HEK293 (cell line): ENCODE measurements at regions not wholly inside any gene's neighbourhood (a gene's known extent, or its start where the extent isn't known, plus 50 kb on each side); places are given as distances from the start of the nearest gene placed in this dataset.

Experiments
- CTCF ChIA-PET: fragments of 350-600 bp; formaldehyde crosslinking; extraction: SDS; loops from one replicate; lab custom pipeline; 2021; ENCODE audit warnings: antibody characterized with exemption; lab: Yijun Ruan, JAX
- POLR2A ChIA-PET: fragments of 300-600 bp; formaldehyde crosslinking; extraction: SDS; loops from one replicate; lab custom pipeline; 2020; ENCODE audit warnings: antibody characterized with exemption, inconsistent platforms; lab: Yijun Ruan, JAX
- H3K27ac ChIP-seq: fragments of 200-500 bp; sonication (Bioruptor generic); 2 replicates; pipeline ENCODE4 v1.5.1; 2014; ENCODE audit warnings: low read depth, low read length, control low read depth, inconsistent platforms; ENCODE audit errors: extremely low read depth
- H3K36me3 ChIP-seq, 2 experiments: fragments of 200-500 bp in 1 of 2; sonication (Bioruptor generic) in 1 of 2; 1 replicate in 1 of 2; 2 replicates in 1 of 2; pipeline ENCODE4 v1.5.1; 2014 to 2017; ENCODE audit warnings: inconsistent platforms in 2 of 2, low read length in 2 of 2; ENCODE audit not compliant: control insufficient read depth in 2 of 2, insufficient read depth in 1 of 2
- H3K4me1 ChIP-seq: fragments of 200-500 bp; sonication (Bioruptor generic); 2 replicates; pipeline ENCODE4 v1.5.1; 2014; ENCODE audit warnings: mild to moderate bottlenecking, low read length, inconsistent platforms; ENCODE audit not compliant: control insufficient read depth, insufficient read depth
- H3K4me3 ChIP-seq: 2 replicates; pipeline ENCODE4 v1.5.1; 2011; ENCODE audit warnings: low read depth, mild to moderate bottlenecking, control low read depth, low read length, moderate library complexity
- H3K9me3 ChIP-seq: fragments of 200-500 bp; sonication (Bioruptor generic); 2 replicates; pipeline ENCODE4 v1.5.1; 2014; ENCODE audit warnings: low read depth, low read length, inconsistent platforms; ENCODE audit not compliant: control insufficient read depth, insufficient read depth
- HOXC10 ChIP-seq: sonication (generic); formaldehyde crosslinking; IDR thresholded peaks from 2 replicates; pipeline ENCODE4 v1.8.1; 2023; ENCODE audit warnings: mild to moderate bottlenecking, missing genetic modification reagents
- KLF16 ChIP-seq: fragments of 450-650 bp; formaldehyde crosslinking; IDR thresholded peaks from 2 replicates; pipeline ENCODE4 v1.5.1; 2017; ENCODE audit warnings: missing biosample characterization, missing genetic modification characterization
- KLF7 ChIP-seq: fragments of 450-650 bp; formaldehyde crosslinking; IDR thresholded peaks from 2 replicates; pipeline ENCODE4 v1.5.1; 2016; ENCODE audit warnings: missing biosample characterization, missing genetic modification characterization, borderline replicate concordance
- MZF1 ChIP-seq: fragments of 450-650 bp; formaldehyde crosslinking; IDR thresholded peaks from 2 replicates; pipeline ENCODE4 v1.5.1; 2017; ENCODE audit warnings: missing biosample characterization, missing genetic modification characterization, borderline replicate concordance
- OSR2 ChIP-seq: fragments of 450-650 bp; formaldehyde crosslinking; IDR thresholded peaks from 2 replicates; pipeline ENCODE4 v1.5.1; 2016; ENCODE audit warnings: missing biosample characterization, missing genetic modification characterization
- YY1 ChIP-seq: fragments of 450-650 bp; formaldehyde crosslinking; IDR thresholded peaks from 2 replicates; pipeline ENCODE4 v1.5.1; 2018; ENCODE audit warnings: missing biosample characterization, missing genetic modification characterization
- ZFP41 ChIP-seq: fragments of 450-650 bp; formaldehyde crosslinking; IDR thresholded peaks from 2 replicates; pipeline ENCODE4 v1.5.1; 2016; ENCODE audit warnings: missing biosample characterization, missing genetic modification characterization, borderline replicate concordance
- ZIC2 ChIP-seq: fragments of 450-650 bp; formaldehyde crosslinking; IDR thresholded peaks from 2 replicates; pipeline ENCODE4 v1.5.1; 2016; ENCODE audit warnings: missing biosample characterization, missing genetic modification characterization
- ZNF132 ChIP-seq: fragments of 450-650 bp; formaldehyde crosslinking; IDR thresholded peaks from 2 replicates; pipeline ENCODE4 v1.5.1; 2017; ENCODE audit warnings: missing biosample characterization, missing genetic modification characterization, borderline replicate concordance
- ZNF157 ChIP-seq: fragments of 450-650 bp; formaldehyde crosslinking; IDR thresholded peaks from 2 replicates; pipeline ENCODE4 v1.5.1; 2016; ENCODE audit warnings: missing biosample characterization, missing genetic modification characterization
- ZNF169 ChIP-seq: fragments of 450-650 bp; formaldehyde crosslinking; IDR thresholded peaks from 2 replicates; pipeline ENCODE4 v1.5.1; 2016; ENCODE audit warnings: missing biosample characterization, missing genetic modification characterization
- ZNF184 ChIP-seq: fragments of 450-650 bp; IDR thresholded peaks from 2 replicates; pipeline ENCODE4 v1.5.1; 2018; ENCODE audit warnings: missing biosample characterization, mild to moderate bottlenecking, missing genetic modification characterization
- ZNF2 ChIP-seq: fragments of 450-650 bp; formaldehyde crosslinking; IDR thresholded peaks from 2 replicates; pipeline ENCODE4 v1.5.1; 2016; ENCODE audit warnings: missing biosample characterization, missing genetic modification characterization
- ZNF26 ChIP-seq: fragments of 450-650 bp; formaldehyde crosslinking; IDR thresholded peaks from 2 replicates; pipeline ENCODE4 v1.5.1; 2016; ENCODE audit warnings: missing biosample characterization, missing genetic modification characterization
- ZNF350 ChIP-seq: fragments of 450-650 bp; formaldehyde crosslinking; IDR thresholded peaks from 2 replicates; pipeline ENCODE4 v1.5.0; 2017; ENCODE audit warnings: missing biosample characterization, mild to moderate bottlenecking, missing genetic modification characterization
- ZNF398 ChIP-seq: fragments of 450-650 bp; formaldehyde crosslinking; IDR thresholded peaks from 2 replicates; pipeline ENCODE4 v1.5.1; 2017; ENCODE audit warnings: missing biosample characterization, missing genetic modification characterization
- ZNF404 ChIP-seq: fragments of 450-650 bp; formaldehyde crosslinking; IDR thresholded peaks from 2 replicates; pipeline ENCODE4 v1.5.1; 2017; ENCODE audit warnings: missing biosample characterization, missing genetic modification characterization
- ZNF488 ChIP-seq: fragments of 450-650 bp; formaldehyde crosslinking; IDR thresholded peaks from 2 replicates; pipeline ENCODE4 v1.5.1; 2016; ENCODE audit warnings: missing biosample characterization, missing genetic modification characterization
- ZNF701 ChIP-seq: fragments of 450-650 bp; formaldehyde crosslinking; IDR thresholded peaks from 2 replicates; pipeline ENCODE4 v1.5.1; 2016; ENCODE audit warnings: missing biosample characterization, missing genetic modification characterization
- ZNF747 ChIP-seq: fragments of 450-650 bp; formaldehyde crosslinking; IDR thresholded peaks from 2 replicates; pipeline ENCODE4 v1.5.1; 2016; ENCODE audit warnings: missing biosample characterization, missing genetic modification characterization
- ZXDB ChIP-seq: fragments of 450-650 bp; formaldehyde crosslinking; IDR thresholded peaks from 2 replicates; pipeline ENCODE4 v1.5.1; 2016; ENCODE audit warnings: missing biosample characterization, missing genetic modification characterization
- TF ChIP-seq, protein P1 (sequence below): fragments of 450-650 bp; formaldehyde crosslinking; IDR thresholded peaks from 2 replicates; pipeline ENCODE4 v1.5.1; 2016; ENCODE audit warnings: missing biosample characterization, missing genetic modification characterization, borderline replicate concordance
- TF ChIP-seq, protein P2 (sequence below): fragments of 450-650 bp; formaldehyde crosslinking; IDR thresholded peaks from 2 replicates; pipeline ENCODE4 v1.5.1; 2016; ENCODE audit warnings: missing biosample characterization, missing genetic modification characterization, low read depth
- TF ChIP-seq, protein P3 (sequence below): fragments of 450-650 bp; formaldehyde crosslinking; IDR thresholded peaks from 2 replicates; pipeline ENCODE4 v1.5.1; 2016; ENCODE audit warnings: missing biosample characterization, missing genetic modification characterization

DNA sequence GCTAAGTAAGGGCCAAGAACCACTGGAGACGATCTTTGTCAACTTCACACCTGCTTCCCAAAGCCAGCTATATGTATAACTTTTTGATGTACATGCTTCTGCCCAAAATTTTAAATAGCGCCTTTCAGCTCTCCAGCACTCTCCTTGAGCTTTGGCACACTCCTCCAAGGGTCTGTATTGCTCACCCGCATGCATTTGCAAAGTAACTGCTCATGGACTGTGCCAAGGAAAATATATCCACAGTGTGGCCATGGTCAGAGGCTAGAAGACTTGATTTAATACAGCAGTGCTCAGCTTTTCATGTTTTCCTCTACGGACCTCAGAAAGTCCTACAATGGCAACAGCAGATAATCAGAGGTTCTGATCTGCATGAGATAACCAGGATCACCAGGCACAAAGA lies 550.1 kb downstream of the SOX6 start:
- Histone ChIP-seq H3K4me1 (no peaks in the 10 kb centered on the region), H3K27ac (no peak overlapping the region)
- POLR2A ChIA-PET: no interaction called here

DNA sequence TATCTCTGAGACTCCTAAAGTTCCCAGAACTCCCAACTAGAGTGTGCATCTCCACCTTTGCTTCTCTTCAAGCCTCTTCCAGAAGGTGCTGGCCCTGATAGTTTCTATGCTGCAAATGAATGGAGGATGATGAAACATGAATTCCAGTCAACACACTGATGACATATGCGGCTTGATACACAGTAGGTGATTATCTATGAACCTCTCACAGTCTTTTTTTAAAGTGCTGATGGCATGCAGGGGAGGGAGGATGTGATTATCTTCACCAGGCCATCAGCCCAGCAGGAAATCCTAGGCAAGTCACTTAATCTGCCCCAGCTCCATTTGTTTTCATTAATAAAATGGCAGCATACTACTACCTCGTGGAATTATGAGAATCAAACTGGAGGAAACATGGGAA lies 548.5 kb downstream of the SOX6 start:
- H3K36me3 ChIP-seq: no peaks in the 10 kb centered on the region
- H3K27ac ChIP-seq: no peak overlapping the region
- CTCF ChIA-PET: interaction anchor here (0.7 to 2.8 kb wide), 3 partner anchors 12 to 539 kb away, joined by 3 to 11 read pairs (median 3); no protein-coding TSS in a partner anchor
- POLR2A ChIA-PET: no interaction called here
- H3K4me3 ChIP-seq: no peak overlapping the region
- H3K4me1 ChIP-seq: no peaks in the 10 kb centered on the region
- H3K9me3 ChIP-seq: no peaks in the 10 kb centered on the region
- TF ChIP-seq ZNF398 (0 out of 2 replicates have a peak, but pooled peaks have one; percentile 22), ZNF701 (tag by site-specific recombination) (no peak), ZNF404 (tag by site-specific recombination) (no peak), ZNF184 (tag by site-specific recombination) (no peak), KLF7 (tag by site-specific recombination) (no peak), ZIC2 (tag by site-specific recombination) (0 out of 2 replicates have a peak, but pooled peaks have one; percentile 26), ZNF488 (no peak), KLF16 (no peak), OSR2 (no peak), ZFP41 (tag by site-specific recombination) (no peak), ZXDB (no peak)
- TF ChIP-seq, protein P1, sequence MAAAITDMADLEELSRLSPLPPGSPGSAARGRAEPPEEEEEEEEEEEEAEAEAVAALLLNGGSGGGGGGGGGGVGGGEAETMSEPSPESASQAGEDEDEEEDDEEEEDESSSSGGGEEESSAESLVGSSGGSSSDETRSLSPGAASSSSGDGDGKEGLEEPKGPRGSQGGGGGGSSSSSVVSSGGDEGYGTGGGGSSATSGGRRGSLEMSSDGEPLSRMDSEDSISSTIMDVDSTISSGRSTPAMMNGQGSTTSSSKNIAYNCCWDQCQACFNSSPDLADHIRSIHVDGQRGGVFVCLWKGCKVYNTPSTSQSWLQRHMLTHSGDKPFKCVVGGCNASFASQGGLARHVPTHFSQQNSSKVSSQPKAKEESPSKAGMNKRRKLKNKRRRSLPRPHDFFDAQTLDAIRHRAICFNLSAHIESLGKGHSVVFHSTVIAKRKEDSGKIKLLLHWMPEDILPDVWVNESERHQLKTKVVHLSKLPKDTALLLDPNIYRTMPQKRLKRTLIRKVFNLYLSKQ (tag by site-specific recombination): no peak

More for the DNA sequence above, 550.1 kb downstream of the SOX6 start:
- H3K36me3 ChIP-seq: no peaks in the 10 kb centered on the region
- H3K4me3 ChIP-seq: no peak overlapping the region
- CTCF ChIA-PET: interaction anchor here (0.8 kb wide), 1 partner anchor 24 kb away, joined by 4 read pairs; no protein-coding TSS in a partner anchor
- H3K9me3 ChIP-seq: no peaks in the 10 kb centered on the region
- TF ChIP-seq, protein P2, sequence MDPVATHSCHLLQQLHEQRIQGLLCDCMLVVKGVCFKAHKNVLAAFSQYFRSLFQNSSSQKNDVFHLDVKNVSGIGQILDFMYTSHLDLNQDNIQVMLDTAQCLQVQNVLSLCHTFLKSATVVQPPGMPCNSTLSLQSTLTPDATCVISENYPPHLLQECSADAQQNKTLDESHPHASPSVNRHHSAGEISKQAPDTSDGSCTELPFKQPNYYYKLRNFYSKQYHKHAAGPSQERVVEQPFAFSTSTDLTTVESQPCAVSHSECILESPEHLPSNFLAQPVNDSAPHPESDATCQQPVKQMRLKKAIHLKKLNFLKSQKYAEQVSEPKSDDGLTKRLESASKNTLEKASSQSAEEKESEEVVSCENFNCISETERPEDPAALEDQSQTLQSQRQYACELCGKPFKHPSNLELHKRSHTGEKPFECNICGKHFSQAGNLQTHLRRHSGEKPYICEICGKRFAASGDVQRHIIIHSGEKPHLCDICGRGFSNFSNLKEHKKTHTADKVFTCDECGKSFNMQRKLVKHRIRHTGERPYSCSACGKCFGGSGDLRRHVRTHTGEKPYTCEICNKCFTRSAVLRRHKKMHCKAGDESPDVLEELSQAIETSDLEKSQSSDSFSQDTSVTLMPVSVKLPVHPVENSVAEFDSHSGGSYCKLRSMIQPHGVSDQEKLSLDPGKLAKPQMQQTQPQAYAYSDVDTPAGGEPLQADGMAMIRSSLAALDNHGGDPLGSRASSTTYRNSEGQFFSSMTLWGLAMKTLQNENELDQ: no peak
- no peak for TF ChIP-seq MZF1 (tag by site-specific recombination)
- no peak for TF ChIP-seq ZNF169 (tag by site-specific recombination)
- TF ChIP-seq, protein P3, sequence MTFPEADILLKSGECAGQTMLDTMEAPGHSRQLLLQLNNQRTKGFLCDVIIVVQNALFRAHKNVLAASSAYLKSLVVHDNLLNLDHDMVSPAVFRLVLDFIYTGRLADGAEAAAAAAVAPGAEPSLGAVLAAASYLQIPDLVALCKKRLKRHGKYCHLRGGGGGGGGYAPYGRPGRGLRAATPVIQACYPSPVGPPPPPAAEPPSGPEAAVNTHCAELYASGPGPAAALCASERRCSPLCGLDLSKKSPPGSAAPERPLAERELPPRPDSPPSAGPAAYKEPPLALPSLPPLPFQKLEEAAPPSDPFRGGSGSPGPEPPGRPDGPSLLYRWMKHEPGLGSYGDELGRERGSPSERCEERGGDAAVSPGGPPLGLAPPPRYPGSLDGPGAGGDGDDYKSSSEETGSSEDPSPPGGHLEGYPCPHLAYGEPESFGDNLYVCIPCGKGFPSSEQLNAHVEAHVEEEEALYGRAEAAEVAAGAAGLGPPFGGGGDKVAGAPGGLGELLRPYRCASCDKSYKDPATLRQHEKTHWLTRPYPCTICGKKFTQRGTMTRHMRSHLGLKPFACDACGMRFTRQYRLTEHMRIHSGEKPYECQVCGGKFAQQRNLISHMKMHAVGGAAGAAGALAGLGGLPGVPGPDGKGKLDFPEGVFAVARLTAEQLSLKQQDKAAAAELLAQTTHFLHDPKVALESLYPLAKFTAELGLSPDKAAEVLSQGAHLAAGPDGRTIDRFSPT (tag by site-specific recombination): no peak
- TF ChIP-seq ZNF157 (tag by site-specific recombination): no peak
- no peak for TF ChIP-seq ZNF747 (tag by site-specific recombination)
- no peak for TF ChIP-seq ZNF26 (tag by site-specific recombination)
- no peak for TF ChIP-seq ZNF350 (tag by site-specific recombination)
- no peak for TF ChIP-seq ZNF184 (tag by site-specific recombination)
- TF ChIP-seq HOXC10 (CRISPR knock-in tag): no peak
- TF ChIP-seq ZNF132 (tag by site-specific recombination): no peak
- no peak for TF ChIP-seq YY1 (tag by site-specific recombination)
- no peak for TF ChIP-seq ZNF2 (tag by site-specific recombination)
